ENCODE measurements at regions not wholly inside any gene's neighbourhood (a gene's known extent, or its start where the extent isn't known, plus 50 kb on each side); places are given as distances from the start of the nearest gene placed in this dataset.
"Not testable (repeated sequence)": the region's sequence is repeated elsewhere in the genome, so short reads cannot be mapped to it uniquely, and the experiment has no call there.

DNA sequence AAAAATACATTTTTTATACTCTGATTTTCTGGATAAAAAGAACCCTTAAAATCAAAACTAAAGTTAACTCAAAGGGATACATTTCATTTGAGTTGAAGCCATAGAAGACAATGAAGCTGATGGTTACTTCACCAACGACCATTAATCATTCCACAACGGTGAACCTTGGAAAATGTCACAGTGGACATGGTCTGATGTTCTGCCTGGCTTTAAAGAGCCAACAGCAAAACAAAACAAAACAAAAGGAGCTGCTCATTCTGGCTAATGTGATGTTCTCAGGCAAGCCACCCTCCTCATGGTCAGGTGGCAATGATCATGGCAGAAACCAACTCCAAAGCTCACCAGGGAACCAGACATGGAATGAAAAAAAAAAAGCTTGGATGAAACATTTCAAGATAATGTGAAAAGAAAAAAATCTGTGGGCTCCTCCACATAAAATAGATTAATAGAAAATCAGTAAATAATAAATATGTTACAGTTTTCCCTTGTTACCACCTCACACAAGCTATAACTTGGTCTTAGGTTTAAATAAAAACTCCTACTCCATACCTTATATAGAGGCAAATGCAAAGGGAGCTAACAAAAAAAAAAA, 90.1 kb upstream of the SERTAD2 start:
- no peak for DNase-seq

- DNase-seq, result no peak
These were observed 91.8 kb upstream of the SERTAD2 start for GRCh38 chr2:64745562-64745961.

GRCh38 chr2:64747690-64748091, 94.0 kb upstream of the SERTAD2 start:
- not testable (repeated sequence) for DNase-seq

DNA sequence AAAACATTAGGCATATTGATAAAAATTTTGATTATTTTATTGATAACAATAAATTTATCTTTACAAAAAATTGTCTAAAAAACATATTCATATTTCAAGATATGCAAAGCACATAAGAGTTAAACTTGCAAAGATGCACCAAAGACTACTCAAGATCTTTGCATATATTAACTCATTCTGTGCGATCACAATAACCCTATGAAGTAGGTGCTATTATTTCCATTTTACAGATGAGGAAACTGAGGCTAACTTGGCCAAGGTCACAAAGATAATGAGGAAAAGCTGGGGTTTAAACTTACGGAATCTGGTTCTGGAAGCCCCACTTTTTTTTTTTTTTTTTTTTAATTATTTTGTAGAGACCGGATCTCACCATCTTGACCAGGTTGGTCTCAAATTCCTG, 94.4 kb upstream of the SERTAD2 start:
- DNase-seq, result no peak

- DNase-seq, result no peak
These were observed 94.8 kb upstream of the SERTAD2 start for GRCh38 chr2:64748561-64748960.

DNA sequence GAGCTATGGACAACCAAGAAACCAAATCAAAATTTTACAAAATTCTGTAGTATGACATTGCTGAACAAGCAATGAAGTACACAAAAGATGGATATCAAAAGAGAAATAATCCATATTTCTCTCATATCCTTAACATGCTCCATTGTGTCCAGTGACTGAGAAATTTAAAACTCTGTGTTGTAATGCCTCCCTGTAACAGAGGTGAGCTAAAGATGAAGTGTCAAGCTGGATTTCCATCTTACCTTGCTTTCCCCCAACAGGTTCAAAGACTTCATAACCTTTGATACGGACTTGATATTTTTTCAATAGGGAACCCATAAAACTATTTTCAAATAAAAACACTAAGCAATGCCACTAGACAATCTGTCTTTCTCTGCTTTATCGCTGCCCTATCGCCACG, 95.7 kb upstream of the SERTAD2 start:
- DNase-seq, result no peak

DNA sequence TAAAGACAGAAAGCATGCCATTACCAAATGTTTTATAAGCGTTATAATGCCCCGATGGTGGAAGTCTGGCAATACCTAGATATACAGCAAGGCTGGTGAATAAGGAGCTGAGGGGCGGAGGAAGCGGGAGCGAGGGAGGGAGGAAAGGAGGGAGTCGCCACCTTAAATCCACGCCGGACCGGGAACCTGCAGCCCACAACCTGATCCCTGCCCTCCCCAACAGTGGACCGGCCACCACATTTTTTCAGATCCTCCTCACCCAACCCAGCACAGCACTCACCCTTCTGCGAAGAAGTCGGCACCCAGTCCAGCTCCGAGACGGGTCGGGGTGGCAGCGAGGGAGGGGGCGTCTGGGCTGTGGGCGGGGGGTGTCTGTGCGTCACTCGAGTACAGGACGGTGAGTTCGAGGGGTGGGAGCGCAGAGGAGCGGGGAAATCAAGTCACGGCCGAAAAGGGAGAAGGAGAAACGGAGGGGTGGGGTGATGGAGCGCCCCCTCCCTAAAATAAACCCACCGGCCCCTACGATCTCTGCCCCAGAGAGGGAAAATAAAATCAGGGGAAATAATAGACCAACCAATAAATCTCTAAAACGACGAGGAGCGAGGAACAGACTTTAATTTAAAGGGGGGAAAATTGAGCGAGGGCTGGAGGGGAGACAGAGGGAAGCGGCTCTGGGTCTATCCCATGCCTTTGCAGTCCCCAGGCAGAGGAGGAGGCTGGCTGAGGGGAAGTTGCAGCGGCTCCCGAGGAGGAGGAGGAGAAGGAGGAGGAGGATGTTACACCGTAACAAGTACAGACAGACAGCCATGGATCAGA, 96.5 kb upstream of the SERTAD2 start:
- no peak for DNase-seq

GRCh38 chr2:64750817-64751285, 97.1 kb upstream of the SERTAD2 start:
- peak; percentile 100 for DNase-seq

DNA sequence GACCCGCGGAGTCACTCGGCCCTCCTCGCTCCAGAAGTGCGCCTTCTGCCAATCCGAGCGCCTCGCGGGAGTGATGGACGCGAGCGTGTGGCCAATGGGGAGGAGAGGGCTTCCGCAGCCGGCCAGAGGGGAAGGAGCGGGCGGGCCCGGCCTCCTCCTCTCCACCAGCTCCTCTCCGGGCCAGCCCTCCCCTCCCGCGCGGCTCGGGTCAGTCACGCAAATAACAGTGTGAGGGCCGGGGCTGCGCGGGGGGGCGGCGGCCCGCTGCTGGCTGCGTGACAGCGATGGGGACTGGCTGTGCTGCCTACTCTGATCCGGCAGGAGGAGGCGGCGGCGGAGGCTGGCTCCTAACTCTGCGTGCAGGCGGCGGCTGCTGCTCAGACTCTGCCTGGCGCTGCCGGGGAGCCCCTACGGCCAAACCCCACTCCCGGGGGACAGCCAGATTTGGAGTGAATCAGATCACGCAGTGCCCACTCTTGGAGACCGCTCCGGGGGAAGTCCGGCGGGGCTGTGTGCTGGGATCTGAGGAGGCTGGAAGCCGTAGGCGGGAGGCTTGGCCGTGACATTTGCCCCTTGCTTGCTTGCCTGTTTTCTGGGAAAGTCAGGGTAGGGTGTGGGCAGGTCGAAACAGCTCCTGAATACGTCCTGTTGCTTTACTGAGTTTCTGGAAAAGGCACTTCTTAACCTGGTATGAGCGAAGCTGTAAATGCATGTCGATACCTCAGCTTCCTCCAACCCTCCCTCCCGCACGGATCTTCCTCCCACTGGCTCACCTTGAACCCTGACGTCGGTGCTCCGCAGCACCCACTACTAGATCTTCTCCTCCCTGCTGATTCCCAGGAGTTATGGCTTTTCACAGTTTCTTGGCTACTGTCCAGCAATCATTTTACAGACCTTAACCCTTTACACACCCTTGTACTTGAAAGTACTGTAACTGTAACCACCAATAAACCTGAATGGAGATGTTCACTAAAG, 97.9 kb upstream of the SERTAD2 start:
- no peak for DNase-seq

- DNase-seq, result no peak
These were observed 99.7 kb upstream of the SERTAD2 start for GRCh38 chr2:64753399-64753798.

DNA sequence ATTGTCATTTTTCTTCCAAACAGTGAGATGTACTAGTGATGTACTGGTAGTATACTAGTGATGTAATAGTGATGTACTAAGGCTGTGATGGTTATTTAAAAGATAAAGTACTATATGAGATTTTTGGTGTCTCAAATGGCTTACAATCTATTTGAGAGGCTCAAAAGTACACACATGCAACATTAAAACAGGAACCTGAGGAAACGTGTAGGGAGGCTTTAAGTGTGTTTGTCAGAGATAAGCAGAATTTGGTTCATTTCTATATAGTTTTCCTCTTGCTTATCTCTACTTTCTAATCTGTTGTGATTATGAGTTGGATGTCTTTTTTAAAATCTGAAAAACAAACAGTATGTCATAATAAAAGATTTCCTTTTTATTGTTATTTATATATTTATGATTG, 100.9 kb upstream of the SERTAD2 start:
- no peak for DNase-seq

GRCh38 chr2:64757126-64757525, 103.4 kb upstream of the SERTAD2 start:
- DNase-seq, result no peak

GRCh38 chr2:64760128-64760527, 106.4 kb upstream of the SERTAD2 start:
- no peak for DNase-seq

DNA sequence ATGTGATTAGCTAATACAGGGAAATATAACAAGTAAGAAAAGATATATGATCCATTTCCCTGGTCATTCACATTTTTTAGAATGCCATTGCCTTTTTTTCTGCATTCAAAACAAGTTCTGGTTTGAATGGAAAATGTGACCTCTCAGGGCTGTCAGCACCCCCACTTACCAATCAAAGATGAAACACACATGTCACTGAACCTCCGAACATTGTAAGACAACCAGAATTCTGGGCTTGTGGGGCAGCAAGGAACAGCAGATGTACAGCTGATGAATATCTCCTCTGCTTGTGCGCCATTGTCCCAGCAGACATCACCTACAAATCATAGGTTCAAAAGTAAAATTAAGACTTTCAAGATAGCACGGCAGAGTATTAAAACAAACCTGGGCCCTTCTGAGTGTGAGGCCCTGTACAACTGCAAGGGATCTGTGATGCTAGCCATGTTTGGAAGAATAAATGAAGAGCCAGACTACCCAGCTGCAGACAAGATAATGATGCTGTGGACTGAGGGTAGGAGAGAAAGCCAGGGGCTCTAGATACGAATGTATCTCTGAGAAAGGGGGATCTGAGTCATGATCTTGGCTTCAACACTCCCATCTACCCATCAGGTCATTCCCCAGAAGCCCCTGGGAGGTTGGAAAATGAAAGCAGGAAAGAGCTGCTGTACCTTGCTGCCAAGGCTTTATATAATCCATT, 108.7 kb upstream of the SERTAD2 start:
- no peak for DNase-seq

DNA sequence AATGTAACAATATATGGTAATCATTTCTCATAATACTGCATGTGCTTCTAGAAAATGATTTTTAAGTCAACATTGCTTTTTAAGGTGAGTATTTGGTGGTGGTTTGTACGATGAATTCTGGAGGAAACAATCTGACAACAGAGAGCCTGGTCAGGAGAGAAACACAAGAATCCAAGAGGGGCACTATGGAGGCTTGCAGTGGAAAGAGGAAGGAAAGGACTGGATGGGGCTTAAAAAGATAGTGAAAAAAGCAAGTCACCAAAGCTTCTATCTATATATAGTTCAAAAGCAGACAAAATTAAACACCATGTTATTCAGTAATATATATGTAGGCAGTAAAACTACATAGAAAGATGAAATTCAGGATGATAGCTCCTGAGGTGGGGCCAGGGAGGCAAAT, 109.4 kb upstream of the SERTAD2 start:
- DNase-seq, result peak; percentile 60

- DNase-seq, result no peak
These were observed 111.6 kb upstream of the SERTAD2 start for GRCh38 chr2:64765160-64765805.

DNA sequence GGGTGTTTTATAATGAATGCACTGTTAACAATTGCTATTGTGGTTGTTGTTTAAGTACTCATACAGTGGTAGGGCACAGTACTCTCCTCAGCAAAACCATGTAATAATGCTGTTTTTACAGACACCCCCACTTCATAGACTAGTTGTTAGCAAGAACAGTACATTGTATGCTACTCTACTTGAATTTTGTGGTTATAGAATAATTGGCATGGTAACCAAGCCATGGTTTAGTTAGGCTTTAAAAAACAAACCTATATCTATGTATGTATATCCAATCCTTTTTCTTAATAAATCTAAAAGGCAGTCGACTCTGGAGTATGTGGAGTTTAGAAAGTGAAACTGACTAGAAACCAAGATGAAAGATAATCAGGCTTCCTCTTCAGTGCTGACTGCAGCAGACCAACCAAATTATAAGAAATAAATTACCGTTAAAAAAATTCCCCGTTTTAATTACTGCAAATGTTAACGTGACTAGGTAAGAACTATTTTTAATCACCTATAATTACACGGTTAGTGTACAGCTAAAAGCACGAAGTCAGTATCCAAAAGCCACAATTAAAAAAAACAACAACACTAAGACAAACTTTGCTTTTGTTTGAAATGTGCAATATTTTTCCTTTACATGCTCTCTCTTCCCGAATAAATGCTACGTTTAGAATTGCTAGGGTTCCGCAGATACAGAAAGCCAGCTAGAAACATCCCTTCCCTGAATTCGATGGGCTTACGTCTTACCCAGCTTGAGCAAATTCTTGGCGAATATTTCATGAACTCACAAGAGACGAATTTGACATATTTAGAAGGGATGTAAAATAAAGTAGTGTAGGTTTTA, 113.3 kb upstream of the SERTAD2 start:
- DNase-seq, result no peak

- DNase-seq, result peak; percentile 72
These were observed 114.2 kb upstream of the SERTAD2 start for GRCh38 chr2:64767670-64768468.

- DNase-seq, result no peak
These were observed 114.8 kb upstream of the SERTAD2 start for GRCh38 chr2:64768491-64769005.

DNA sequence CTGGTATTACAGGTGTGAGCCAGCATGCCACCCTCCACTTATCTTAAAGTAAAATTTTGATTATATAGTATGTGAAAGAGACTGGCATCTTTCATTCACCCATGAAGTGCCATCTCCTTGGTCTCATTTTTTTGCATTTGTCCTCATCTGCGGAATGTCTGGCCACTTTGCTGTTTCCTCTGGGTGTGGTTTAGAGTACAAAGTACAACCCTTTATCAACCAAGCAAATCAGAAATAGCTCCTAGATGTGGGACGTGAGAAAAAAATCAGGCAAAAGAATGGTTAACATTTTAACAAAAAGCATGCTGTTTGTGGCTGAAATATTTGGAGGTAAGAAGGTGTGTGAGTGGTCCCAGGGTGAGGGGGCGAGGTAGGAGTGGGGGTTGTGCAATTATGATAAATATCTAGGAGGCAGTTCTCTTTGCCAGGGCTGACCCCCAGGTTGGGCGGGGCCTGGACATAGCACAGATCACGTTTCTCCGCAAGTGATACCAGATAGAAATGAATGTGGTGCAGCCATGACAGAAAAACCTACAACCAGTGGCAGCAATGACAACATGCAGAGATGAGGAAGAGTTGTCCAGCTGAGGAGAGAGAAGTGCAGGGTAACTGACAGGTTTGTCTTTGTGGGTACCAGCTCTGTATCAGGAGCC, 115.8 kb upstream of the SERTAD2 start:
- no peak for DNase-seq

Data from GDM1 (cell line).